Erythroblast (primary cell): ENCODE measurements at regions not wholly inside any gene's neighbourhood (a gene's known extent, or its start where the extent isn't known, plus 50 kb on each side); places are given as distances from the start of the nearest gene placed in this dataset.

Source experiments
- DNase-seq, 2 experiments: peaks; one replicate each; lab custom pipeline; 2025; lab: John Stamatoyannopoulos, UW
- GATA1 ChIP-seq: IDR thresholded peaks from 2 replicates; pipeline ENCODE4 v1.6.1; 2011; ENCODE audit warnings: low read depth, mild to moderate bottlenecking, control low read depth, low read length, moderate library complexity
- POLR2A ChIP-seq: IDR thresholded peaks from 2 replicates; pipeline ENCODE4 v1.6.1; 2011; ENCODE audit warnings: mild to moderate bottlenecking, low read length

DNA sequence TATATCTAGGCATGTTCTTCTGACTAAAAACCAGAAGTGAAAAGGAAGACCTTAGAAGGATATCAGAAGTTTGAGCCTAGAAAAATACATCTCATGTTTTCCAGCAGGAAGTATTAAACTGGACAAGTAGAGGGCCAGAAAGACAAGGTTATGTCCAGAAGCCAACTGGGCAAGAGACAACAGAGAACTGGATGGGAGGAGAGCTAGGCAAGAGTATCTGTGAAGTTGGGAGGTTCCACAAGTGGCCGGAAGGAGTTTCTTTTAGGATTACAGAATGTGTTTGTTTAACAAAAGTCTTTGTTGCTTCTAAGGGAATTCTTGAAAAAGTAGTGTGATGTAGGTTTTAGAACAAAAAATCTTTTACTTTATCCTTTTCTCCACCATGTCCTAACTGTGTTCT is 86.4 kb downstream of the CYP26A1 start:
- DNase-seq: no peak
- TF ChIP-seq POLR2A (no peak), GATA1 (no peak)

DNA sequence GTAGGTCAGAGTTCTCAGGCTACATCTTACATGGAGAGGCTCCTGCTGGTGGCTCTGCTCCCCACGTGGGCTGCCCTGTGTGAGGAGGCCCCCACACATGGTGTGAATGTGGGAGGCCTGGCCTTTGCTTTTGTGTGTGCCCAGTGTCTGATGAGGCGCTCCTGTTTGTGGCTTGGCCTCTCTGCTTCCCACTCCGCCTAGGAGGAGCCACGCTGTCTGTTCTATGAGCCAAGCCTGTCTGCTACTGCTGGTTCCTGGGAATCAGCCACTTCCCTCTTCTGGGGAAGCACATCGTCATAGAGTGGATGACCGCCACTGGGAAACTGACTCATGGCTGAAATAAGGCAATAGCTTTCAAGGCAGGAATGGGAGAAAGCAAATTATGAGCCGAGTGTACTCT is 87.1 kb downstream of the CYP26A1 start:
- no peak for TF ChIP-seq POLR2A
- no peak for TF ChIP-seq GATA1
- DNase-seq: no peak

- TF ChIP-seq GATA1 (no peak), POLR2A (no peak)
- no peak for DNase-seq
Measured at GRCh38 chr10:93165367-93165766, 91.7 kb downstream of the CYP26A1 start.

DNA sequence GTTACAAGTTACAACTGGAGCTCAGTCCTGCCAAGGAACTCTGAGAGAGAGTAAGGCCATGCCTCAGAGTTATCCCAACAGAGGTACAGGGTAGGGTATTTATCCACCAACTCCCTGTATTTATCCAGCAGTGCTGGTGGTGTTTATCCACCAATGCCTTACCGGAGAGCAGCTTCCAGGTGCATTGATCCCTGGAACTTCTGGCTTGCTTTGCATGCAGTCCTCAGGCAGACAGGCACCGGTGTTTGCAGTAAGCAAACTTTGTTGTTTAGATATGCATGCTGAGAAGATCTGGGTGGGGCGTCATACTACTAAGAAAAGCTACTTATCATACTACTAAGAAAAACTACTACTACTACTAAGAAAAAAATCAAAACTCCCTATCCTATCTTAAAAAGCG is 92.4 kb downstream of the CYP26A1 start:
- DNase-seq: no peak
- no peak for TF ChIP-seq POLR2A
- no peak for TF ChIP-seq GATA1

DNA sequence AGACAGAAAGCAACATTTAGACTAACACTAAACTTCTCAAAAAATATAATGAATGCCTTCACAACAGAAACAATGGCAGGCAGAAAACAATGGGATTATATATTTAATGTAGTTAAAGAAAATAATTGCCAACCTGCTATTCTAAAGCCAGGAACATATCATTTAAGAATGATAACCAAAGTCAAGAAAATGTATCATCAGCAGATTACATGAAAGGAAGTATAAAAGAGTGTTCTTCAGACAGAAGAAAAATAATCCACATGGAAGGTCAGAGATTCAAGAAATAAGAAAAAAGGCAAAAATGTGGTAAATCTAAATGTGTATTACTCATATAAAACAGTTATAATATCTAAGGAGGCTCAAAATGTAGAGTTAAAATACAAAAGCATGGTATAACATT is 98.1 kb downstream of the CYP26A1 start:
- DNase-seq: no peak
- TF ChIP-seq GATA1: no peak
- no peak for TF ChIP-seq POLR2A

DNA sequence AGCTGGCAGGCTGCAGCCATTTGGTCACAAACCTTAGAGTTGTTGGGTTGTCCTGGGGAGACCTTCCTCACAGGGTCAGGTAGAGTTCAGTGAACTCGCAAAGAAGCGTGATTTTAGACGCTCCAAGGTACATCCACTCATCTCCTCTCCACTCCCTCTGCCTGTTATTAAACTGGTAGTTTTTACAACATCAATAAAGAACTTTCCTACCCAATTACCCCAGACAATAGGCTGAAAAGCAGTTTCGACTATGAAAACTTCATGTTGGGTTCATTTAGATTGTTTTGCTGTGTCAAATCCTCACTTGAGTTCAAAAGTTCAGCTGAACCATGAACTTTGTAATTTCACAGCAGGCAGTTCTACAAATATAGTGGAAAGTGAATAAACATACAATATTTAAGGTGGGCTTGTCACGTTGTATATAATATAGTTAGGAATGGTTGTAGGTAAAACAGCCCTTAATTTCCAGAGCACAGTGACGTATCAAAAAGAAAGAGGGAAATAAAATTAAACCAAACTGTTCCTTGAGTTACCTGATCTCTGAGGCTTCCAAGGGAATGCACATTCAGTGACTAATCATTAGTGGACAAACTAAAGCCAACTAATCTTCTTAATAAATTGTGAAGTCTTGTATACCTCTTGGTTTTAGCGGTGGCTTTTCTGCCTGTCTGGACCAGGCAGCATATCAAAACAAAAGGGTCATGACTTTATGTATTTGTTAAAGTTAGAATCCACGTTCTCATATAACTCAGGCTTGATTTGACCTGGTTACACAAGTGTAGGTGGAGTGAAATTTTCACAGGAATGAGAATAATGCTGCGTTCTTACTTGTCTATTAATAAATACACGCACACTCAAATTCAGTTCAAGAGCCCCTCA is 100.5 kb downstream of the CYP26A1 start:
- no peak for DNase-seq
- TF ChIP-seq GATA1 (no peak), POLR2A (no peak)

DNA sequence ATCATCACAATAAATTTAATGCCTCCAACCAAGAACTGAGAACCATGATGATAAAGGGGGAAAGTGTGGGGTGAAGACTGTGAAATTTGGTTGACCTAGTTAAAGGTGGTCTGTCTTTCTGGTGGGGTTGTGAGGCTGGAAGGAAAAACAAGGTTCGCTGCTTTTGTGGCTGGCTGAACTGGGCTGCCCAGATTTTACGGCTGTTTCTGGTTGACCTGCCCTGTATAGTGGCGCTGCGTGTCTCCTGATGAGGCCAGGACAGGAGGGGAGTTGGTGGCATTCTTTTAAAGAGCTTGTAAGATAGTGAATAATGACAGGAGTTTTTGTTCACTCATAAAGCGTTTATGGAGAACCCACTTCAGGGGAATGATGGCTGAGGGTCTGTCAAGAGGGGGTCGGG is 101.8 kb downstream of the CYP26A1 start:
- TF ChIP-seq GATA1 (no peak), POLR2A (no peak)
- no peak for DNase-seq

DNA sequence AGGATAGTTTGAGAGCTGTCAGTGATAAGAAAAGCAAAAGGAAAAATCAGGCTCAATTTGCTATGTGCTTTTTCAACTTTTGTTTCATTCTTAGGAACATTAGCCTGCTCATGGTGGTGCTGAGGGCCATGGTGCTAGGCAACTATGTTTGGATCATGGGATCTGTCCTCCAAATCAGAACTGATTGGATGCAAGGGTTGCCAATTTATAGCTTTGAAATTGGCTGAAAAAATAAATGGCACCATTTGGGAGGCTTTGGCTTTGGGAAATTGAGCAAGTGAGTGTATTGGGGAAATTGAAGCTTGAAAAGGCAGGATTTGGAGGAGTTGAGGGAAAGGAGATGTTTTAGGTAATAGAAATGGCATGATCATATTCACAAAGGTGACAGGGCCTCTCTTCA is 103.8 kb downstream of the CYP26A1 start:
- TF ChIP-seq GATA1: no peak
- TF ChIP-seq POLR2A: no peak

DNA sequence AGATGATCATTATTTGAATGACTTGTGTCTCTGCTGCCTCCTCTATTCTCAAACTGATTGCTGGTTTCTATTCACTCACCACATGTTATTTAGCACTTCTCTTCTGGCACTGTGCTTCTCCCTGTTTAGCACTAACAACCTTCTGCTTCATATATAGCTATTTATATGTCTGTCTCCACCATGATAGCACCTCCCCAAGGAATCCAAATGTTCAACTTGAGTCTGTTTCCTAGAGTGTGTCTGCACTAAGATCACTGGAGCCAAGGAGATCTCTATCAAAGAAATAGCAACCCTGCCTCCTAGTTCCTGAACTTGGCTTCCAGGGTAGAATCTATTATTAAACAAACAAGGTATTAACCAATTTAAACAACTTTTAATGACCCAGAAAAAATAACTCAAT is 104.5 kb downstream of the CYP26A1 start:
- no peak for DNase-seq
- no peak for TF ChIP-seq POLR2A
- no peak for TF ChIP-seq GATA1

More for the DNA sequence above, 103.8 kb downstream of the CYP26A1 start:
- DNase-seq: no peak

DNA sequence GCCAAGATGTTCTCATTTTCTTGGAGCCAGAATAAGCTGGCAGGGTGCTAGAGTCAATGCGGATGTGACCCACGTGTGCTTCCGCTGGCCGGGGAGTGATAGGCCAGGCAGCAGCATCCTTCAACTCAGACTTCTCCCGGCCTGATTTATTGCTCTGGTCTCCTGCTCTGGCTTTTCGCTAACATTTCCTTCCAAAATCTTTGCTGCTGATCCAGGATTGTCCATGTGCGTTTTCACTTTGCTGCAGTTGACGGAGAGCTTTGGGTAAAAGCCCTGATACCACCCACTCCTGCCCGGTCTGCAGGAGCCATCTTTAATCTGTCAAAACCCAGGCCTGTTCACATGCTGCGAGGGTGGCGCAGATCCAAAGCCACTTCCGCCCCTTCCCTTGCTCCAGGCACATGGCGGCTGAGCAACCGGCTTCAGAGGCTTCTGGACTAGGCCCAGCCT is 106.8 kb downstream of the CYP26A1 start:
- TF ChIP-seq POLR2A (no peak), GATA1 (no peak)
- no peak for DNase-seq

DNA sequence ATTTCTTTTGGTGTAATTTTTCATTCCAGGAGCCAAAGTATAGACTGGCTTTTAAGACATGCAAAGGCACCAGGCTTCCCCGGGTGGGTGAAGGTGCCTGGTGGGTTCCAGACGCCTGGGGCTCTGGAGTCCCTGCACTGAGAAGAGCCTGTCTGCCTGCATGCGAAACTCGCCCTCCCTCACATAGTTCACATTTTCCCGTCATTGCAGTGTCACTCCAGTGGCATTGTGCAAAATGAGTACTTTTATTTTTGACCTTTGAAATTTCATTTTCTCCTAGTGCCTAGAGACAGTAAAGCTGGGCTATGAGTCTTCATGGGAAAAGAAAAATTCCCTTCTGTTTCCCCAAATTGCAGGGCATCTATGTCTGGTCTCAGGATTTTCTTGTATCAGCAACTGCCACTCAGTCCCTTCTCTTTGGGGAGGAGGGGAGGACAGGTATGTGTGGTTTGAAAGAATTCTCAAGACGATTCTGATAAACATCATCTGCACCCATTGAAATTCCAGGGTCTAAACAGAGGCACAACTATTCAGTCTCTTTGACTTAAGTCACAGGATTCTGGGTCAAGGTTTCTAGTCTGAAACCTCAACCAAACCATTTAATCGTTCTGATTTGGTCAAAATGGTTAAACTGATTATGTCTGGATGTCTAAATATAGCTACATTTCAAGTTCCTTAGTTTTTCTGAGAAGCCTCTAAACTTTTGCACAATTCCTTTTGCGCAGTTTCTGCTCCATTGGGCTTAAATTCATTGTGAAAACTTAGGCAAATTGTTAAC is 107.8 kb downstream of the CYP26A1 start:
- TF ChIP-seq GATA1: no peak

GRCh38 chr10:93182049-93182327 is 108.3 kb downstream of the CYP26A1 start:
- no peak for DNase-seq
- TF ChIP-seq POLR2A (no peak), GATA1 (no peak)

More for the DNA sequence above, 107.8 kb downstream of the CYP26A1 start:
- no peak for DNase-seq

- DNase-seq: no peak
- TF ChIP-seq POLR2A: no peak
Measured at GRCh38 chr10:93182790-93183189, 109.1 kb downstream of the CYP26A1 start.

GRCh38 chr10:93186653-93187052 is 113.0 kb downstream of the CYP26A1 start:
- TF ChIP-seq GATA1 (no peak), POLR2A (no peak)
- no peak for DNase-seq

DNA sequence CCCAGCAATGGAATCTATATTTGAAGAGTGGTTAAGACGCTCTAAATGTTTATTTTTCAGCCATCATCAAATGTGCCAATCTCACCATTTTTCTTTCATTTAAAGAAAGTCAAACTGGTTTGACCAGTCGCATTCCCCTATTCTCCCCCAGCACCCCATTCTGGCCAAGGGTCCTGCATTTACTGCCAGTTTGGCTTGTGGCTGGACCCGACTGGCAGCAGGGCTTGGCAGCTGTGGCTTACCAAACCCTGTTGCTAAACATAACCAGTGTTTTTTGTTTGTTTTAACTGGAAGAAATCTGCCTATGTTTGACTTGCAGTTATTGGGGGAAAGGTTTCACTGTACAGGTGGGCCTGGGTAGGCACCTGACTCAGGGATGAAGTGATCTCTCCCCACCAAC is 116.3 kb downstream of the CYP26A1 start:
- no peak for TF ChIP-seq GATA1
- no peak for TF ChIP-seq POLR2A

More for the DNA sequence above, 116.3 kb downstream of the CYP26A1 start:
- no peak for DNase-seq
